ENCODE measurements at regions not wholly inside any gene's neighbourhood (a gene's known extent, or its start where the extent isn't known, plus 50 kb on each side); places are given as distances from the start of the nearest gene placed in this dataset.

- TF ChIP-seq, protein P1, sequence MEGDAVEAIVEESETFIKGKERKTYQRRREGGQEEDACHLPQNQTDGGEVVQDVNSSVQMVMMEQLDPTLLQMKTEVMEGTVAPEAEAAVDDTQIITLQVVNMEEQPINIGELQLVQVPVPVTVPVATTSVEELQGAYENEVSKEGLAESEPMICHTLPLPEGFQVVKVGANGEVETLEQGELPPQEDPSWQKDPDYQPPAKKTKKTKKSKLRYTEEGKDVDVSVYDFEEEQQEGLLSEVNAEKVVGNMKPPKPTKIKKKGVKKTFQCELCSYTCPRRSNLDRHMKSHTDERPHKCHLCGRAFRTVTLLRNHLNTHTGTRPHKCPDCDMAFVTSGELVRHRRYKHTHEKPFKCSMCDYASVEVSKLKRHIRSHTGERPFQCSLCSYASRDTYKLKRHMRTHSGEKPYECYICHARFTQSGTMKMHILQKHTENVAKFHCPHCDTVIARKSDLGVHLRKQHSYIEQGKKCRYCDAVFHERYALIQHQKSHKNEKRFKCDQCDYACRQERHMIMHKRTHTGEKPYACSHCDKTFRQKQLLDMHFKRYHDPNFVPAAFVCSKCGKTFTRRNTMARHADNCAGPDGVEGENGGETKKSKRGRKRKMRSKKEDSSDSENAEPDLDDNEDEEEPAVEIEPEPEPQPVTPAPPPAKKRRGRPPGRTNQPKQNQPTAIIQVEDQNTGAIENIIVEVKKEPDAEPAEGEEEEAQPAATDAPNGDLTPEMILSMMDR (IDR thresholded peaks at IDR 0.05) = no peak
- no peak for TF ChIP-seq POLR2A (IDR thresholded peaks at IDR 0.05)
- TF ChIP-seq EP300 (IDR thresholded peaks at IDR 0.05) = no peak
- no peak for TF ChIP-seq POLR2AphosphoS5 (IDR thresholded peaks at IDR 0.05)
These were observed 85.9 kb downstream of the BOD1 start for GRCh38 chr5:173530547-173530946.

All from stomach (tissue), 4 donors.